H1 (cell line): ENCODE measurements at regions not wholly inside any gene's neighbourhood (a gene's known extent, or its start where the extent isn't known, plus 50 kb on each side); places are given as distances from the start of the nearest gene placed in this dataset.

Source experiments
- CTCF ChIA-PET: fragments of 300-600 bp; sonication (Branson Sonifier 250); formaldehyde crosslinking; loops from one replicate; lab custom pipeline; 2021; ENCODE audit not compliant: partially characterized antibody; lab: Charles Lee
- POLR2A ChIA-PET: fragments of 300-600 bp; sonication (Branson Sonifier 250); formaldehyde crosslinking; loops from one replicate; lab custom pipeline; 2021; ENCODE audit warnings: inconsistent platforms; ENCODE audit not compliant: partially characterized antibody; lab: Charles Lee
- DNase-seq, 2 experiments: peaks; one replicate each; pipeline versions ENCODE4 v3.0.0 to v3.0.0-alpha.2; 2010 to 2022; ENCODE audit warnings: low spot score in 2 of 2, low read depth in 1 of 2, mixed read lengths in 1 of 2
- FAIRE-seq: peaks from 2 replicates; lab custom pipeline; 2011; peaks lifted over from hg19 to GRCh38; lab: Jason Lieb, UNC
- H2AFZ ChIP-seq: 2 replicates; pipeline ENCODE4 v1.8.1; 2012; ENCODE audit warnings: low read length, inconsistent platforms
- H2AK5ac ChIP-seq: 2 replicates; pipeline ENCODE4 v1.6.1; 2013; ENCODE audit warnings: low read depth, low read length
- H2BK120ac ChIP-seq: replicated peaks from 2 replicates; pipeline ENCODE3; 2013; ENCODE audit warnings: low read depth, low read length, inconsistent platforms
- H2BK12ac ChIP-seq: 2 replicates; pipeline ENCODE4 v1.6.1; 2013; ENCODE audit warnings: low read depth, low read length
- H2BK15ac ChIP-seq: 2 replicates; pipeline ENCODE4 v1.6.1; 2013; ENCODE audit warnings: low read length
- H2BK20ac ChIP-seq: 2 replicates; pipeline ENCODE4 v1.6.1; 2013; ENCODE audit warnings: low read length
- H2BK5ac ChIP-seq: 2 replicates; pipeline ENCODE4 v1.6.1; 2013; ENCODE audit warnings: low read depth, low read length
- H3K14ac ChIP-seq: 2 replicates; pipeline ENCODE4 v1.6.1; 2013; ENCODE audit warnings: inconsistent platforms; ENCODE audit not compliant: insufficient read length
- H3K18ac ChIP-seq: 2 replicates; pipeline ENCODE4 v1.6.1; 2013; ENCODE audit warnings: low read length; ENCODE audit errors: extremely low read depth
- H3K23ac ChIP-seq: 2 replicates; pipeline ENCODE4 v1.6.1; 2013; ENCODE audit warnings: inconsistent platforms; ENCODE audit not compliant: insufficient read length
- H3K23me2 ChIP-seq: 2 replicates; pipeline ENCODE4 v1.6.1; 2013; ENCODE audit warnings: low read depth, low read length
- H3K27ac ChIP-seq: 2 replicates; pipeline ENCODE4 v1.6.1; 2011; ENCODE audit warnings: low read depth, low read length, inconsistent platforms
- H3K27me3 ChIP-seq, 4 experiments: replicated peaks in 1 of 4; 1 replicate in 1 of 4; 2 replicates in 3 of 4; pipeline versions ENCODE4 v1.6.1 to v1.8.1; 2011 to 2013; ENCODE audit warnings: low read length in 3 of 4, mild to moderate bottlenecking in 3 of 4, inconsistent platforms in 2 of 4, mixed read lengths in 2 of 4, moderate library complexity in 1 of 4; ENCODE audit not compliant: control insufficient read depth in 3 of 4, insufficient read depth in 3 of 4; ENCODE audit errors: extremely low read depth in 1 of 4
- H3K36me3 ChIP-seq, 4 experiments: 2 replicates each; pipeline versions ENCODE4 v1.6.1 to v1.8.1; 2011 to 2013; ENCODE audit warnings: mild to moderate bottlenecking in 4 of 4, low read length in 3 of 4, moderate library complexity in 2 of 4, control low read depth in 1 of 4, inconsistent platforms in 1 of 4; ENCODE audit not compliant: insufficient read depth in 4 of 4, control insufficient read depth in 2 of 4
- H3K4ac ChIP-seq: replicated peaks from 2 replicates; pipeline ENCODE3; 2013; ENCODE audit warnings: low read length, low read depth, mixed read lengths, inconsistent platforms; ENCODE audit not compliant: insufficient read length
- H3K4me1 ChIP-seq, 4 experiments: replicated peaks in 1 of 4; 1 replicate in 1 of 4; 2 replicates in 3 of 4; pipeline versions ENCODE4 v1.6.1 to v1.8.1; 2011 to 2013; ENCODE audit warnings: low read length in 3 of 4, inconsistent platforms in 2 of 4, mixed read lengths in 1 of 4; ENCODE audit not compliant: insufficient read depth in 4 of 4, control insufficient read depth in 3 of 4
- H3K4me2 ChIP-seq, 2 experiments: 2 replicates each; pipeline versions ENCODE4 v1.6.1 to v1.8.1; 2011 to 2013; ENCODE audit warnings: low read depth in 2 of 2, low read length in 2 of 2, control low read depth in 1 of 2, inconsistent platforms in 1 of 2, mild to moderate bottlenecking in 1 of 2; ENCODE audit not compliant: insufficient read depth in 1 of 2
- H3K4me3 ChIP-seq, 4 experiments: fragments of 200-600, 300-600 bp in 1 of 4; sonication (generic), shearing (Covaris generic), sonication (Bioruptor Twin) in 1 of 4; 2 replicates each; pipeline versions ENCODE4 v1.5.1 to v1.8.1; 2011 to 2016; ENCODE audit warnings: low read length in 4 of 4, low read depth in 3 of 4, control low read depth in 2 of 4, inconsistent platforms in 2 of 4, mild to moderate bottlenecking in 2 of 4, mixed read lengths in 1 of 4, moderate library complexity in 1 of 4; ENCODE audit not compliant: insufficient read depth in 2 of 4; ENCODE audit errors: extremely low read depth in 1 of 4
- H3K56ac ChIP-seq: replicated peaks from 2 replicates; pipeline ENCODE3; 2013; ENCODE audit warnings: low read depth, mild to moderate bottlenecking, mixed read lengths, low read length, inconsistent platforms; ENCODE audit not compliant: insufficient read length
- H3K79me1 ChIP-seq: 2 replicates; pipeline ENCODE4 v1.6.1; 2013; ENCODE audit warnings: low read depth, low read length, control low read depth
- H3K79me2 ChIP-seq, 2 experiments: 2 replicates each; pipeline versions ENCODE4 v1.6.1 to v1.8.1; 2012 to 2013; ENCODE audit warnings: low read length in 2 of 2, mild to moderate bottlenecking in 2 of 2, inconsistent platforms in 1 of 2; ENCODE audit not compliant: insufficient read depth in 2 of 2, control insufficient read depth in 1 of 2
- H3K9ac ChIP-seq, 4 experiments: replicated peaks in 1 of 4; 1 replicate in 1 of 4; 2 replicates in 3 of 4; pipeline versions ENCODE4 v1.6.1 to v1.8.1; 2011 to 2013; ENCODE audit warnings: low read depth in 3 of 4, low read length in 3 of 4, control low read depth in 2 of 4, mild to moderate bottlenecking in 2 of 4, moderate library complexity in 2 of 4, inconsistent platforms in 1 of 4; ENCODE audit errors: extremely low read depth in 1 of 4
- H3K9me3 ChIP-seq, 2 experiments: 2 replicates each; pipeline versions ENCODE4 v1.6.1 to v1.8.1; 2012 to 2013; ENCODE audit warnings: mild to moderate bottlenecking in 2 of 2, moderate library complexity in 2 of 2, control low read depth in 1 of 2, inconsistent platforms in 1 of 2, low read depth in 1 of 2, low read length in 1 of 2, mixed read lengths in 1 of 2; ENCODE audit not compliant: insufficient read depth in 2 of 2
- H4K20me1 ChIP-seq, 2 experiments: replicated peaks in 1 of 2; 2 replicates each; pipeline versions ENCODE3 to v1.8.1; 2011 to 2013; ENCODE audit warnings: inconsistent platforms in 2 of 2, low read length in 2 of 2, mild to moderate bottlenecking in 1 of 2; ENCODE audit not compliant: insufficient read depth in 2 of 2, control insufficient read depth in 1 of 2
- H4K5ac ChIP-seq: 2 replicates; pipeline ENCODE4 v1.6.1; 2013; ENCODE audit warnings: low read length, low read depth, mixed read lengths, inconsistent platforms; ENCODE audit not compliant: insufficient read length
- H4K8ac ChIP-seq: 2 replicates; pipeline ENCODE4 v1.8.0; 2013; ENCODE audit warnings: mild to moderate bottlenecking, moderate library complexity, low read length, inconsistent platforms; ENCODE audit not compliant: insufficient read depth; ENCODE audit errors: extremely low read depth
- H4K91ac ChIP-seq: replicated peaks from 2 replicates; pipeline ENCODE3; 2013; ENCODE audit warnings: low read length, mixed read lengths, inconsistent platforms; ENCODE audit not compliant: insufficient read length
- SIX5 ChIP-seq: IDR thresholded peaks from 2 replicates; pipeline ENCODE4 v1.6.1; 2011; ENCODE audit warnings: mild to moderate bottlenecking, low read depth, low read length
- WGBS, 2 experiments: shearing (Covaris generic) in 1 of 2; methylation state at CpG; one replicate each; pipeline versions ENCODE4 v1.1.6 to v1.1.7; 2013 to 2015; ENCODE audit warnings: low lambda C conversion rate in 2 of 2, mixed read lengths in 2 of 2, inconsistent platforms in 1 of 2, low coverage in 1 of 2, missing lambda C conversion rate in 1 of 2; ENCODE audit not compliant: insufficient replicate concordance in 2 of 2, insufficient coverage in 1 of 2, insufficient read length in 1 of 2; ENCODE audit errors: extremely low coverage in 1 of 2, missing lambda C conversion rate in 1 of 2; 5-methylcytosine and 5-hydroxymethylcytosine counted together

DNA sequence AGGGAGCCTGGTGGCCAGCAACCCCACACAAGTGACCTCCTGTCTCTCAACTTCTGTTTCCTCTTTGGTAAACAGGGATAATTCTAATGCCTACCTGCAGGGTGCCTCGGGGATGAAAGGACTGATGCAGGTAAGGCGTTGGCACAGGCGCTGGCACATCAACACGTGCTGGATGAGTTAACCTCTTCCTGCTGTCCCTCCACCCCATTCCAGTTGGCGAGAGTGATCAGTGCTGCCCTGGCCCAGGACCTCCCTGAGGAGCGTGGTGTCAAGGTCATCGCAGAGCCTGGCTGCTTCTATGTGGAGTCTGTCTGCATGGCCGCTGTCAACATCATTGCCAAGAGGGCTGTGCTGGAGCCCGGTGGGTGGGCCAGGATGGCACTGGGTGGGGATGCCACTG, 69.1 kb upstream of the TINAGL1 start:
- no peak overlapping the region for H3K4me3 ChIP-seq
- no peak overlapping the region for H3K14ac ChIP-seq
- H3K27me3 ChIP-seq = no peaks in the 10 kb centered on the region
- peak overlapping the region; percentile 6; the same call in 1 of the 2 replicates for H3K18ac ChIP-seq
- ChIA-PET POLR2A (no interaction called here), CTCF (interaction anchor here (1.0 to 3.2 kb wide), 10 partner anchors 8 to 170 kb away, joined by 3 to 16 read pairs (median 4); no protein-coding TSS in a partner anchor)
- no peak for DNase-seq
- H3K23me2 ChIP-seq = 0 out of 2 replicates have a peak, but pooled peaks cover 2% of the 10 kb centered on the region
- no peaks in the 10 kb centered on the region for H3K9me3 ChIP-seq
- no peak overlapping the region for H2BK120ac ChIP-seq
- no peak overlapping the region for H3K9ac ChIP-seq
- 0 out of 2 replicates have a peak overlapping the region, but pooled peaks have one; percentile 26 for H2BK5ac ChIP-seq
- H2AK5ac ChIP-seq = no peak overlapping the region; the same call in 1 of the 2 replicates
- no peak overlapping the region for H4K91ac ChIP-seq
- WGBS, 2 experiments = 88% methylated on average over 9 of the region's 9 CpGs; no CpG with 5 or more reads in 1 of the 2 experiments
- H2BK12ac ChIP-seq = no peak overlapping the region
- H3K79me2 ChIP-seq = no peaks in the 10 kb centered on the region
- no peak overlapping the region for H3K27ac ChIP-seq
- no peak overlapping the region for H2BK20ac ChIP-seq
- H3K4me1 ChIP-seq = peaks cover 4 to 16% (median 13%) of the 10 kb centered on the region in 4 experiments
- FAIRE-seq = no peak
- H2AFZ ChIP-seq = no peak overlapping the region
- peaks cover 0 to 2% of the 10 kb centered on the region in 2 experiments for H4K20me1 ChIP-seq
- no peak overlapping the region for H4K8ac ChIP-seq
- H3K4me2 ChIP-seq = no peak overlapping the region
- H4K5ac ChIP-seq = no peak overlapping the region
- H3K56ac ChIP-seq = no peak overlapping the region
- H3K4ac ChIP-seq = no peak overlapping the region
- H3K36me3 ChIP-seq = no peaks in the 10 kb centered on the region
- H3K23ac ChIP-seq = no peak overlapping the region
- H3K79me1 ChIP-seq = no peaks in the 10 kb centered on the region
- H2BK15ac ChIP-seq = no peak overlapping the region
- TF ChIP-seq SIX5 = no peak
